Kidney capillary endothelial cell (primary cell): ENCODE measurements at regions not wholly inside any gene's neighbourhood (a gene's known extent, or its start where the extent isn't known, plus 50 kb on each side); places are given as distances from the start of the nearest gene placed in this dataset.
"Not testable (repeated sequence)": the region's sequence is repeated elsewhere in the genome, so short reads cannot be mapped to it uniquely, and the experiment has no call there.

Experiments
- DNase-seq: peaks from one replicate; pipeline ENCODE4 v3.0.0-alpha.2; 2018; ENCODE audit warnings: low spot score

GRCh38 chr20:11454966-11455799 is 462.5 kb upstream of the BTBD3 start:
- DNase-seq, result peak; percentile 90

GRCh38 chr20:11457488-11457887 is 460.2 kb upstream of the BTBD3 start:
- no peak for DNase-seq

GRCh38 chr20:11459090-11459890 is 458.4 kb upstream of the BTBD3 start:
- DNase-seq, result no peak

GRCh38 chr20:11467436-11467835 is 450.3 kb upstream of the BTBD3 start:
- no peak for DNase-seq

GRCh38 chr20:11468880-11469279 is 448.8 kb upstream of the BTBD3 start:
- DNase-seq, result no peak

GRCh38 chr20:11469795-11470435 is 447.8 kb upstream of the BTBD3 start:
- no peak for DNase-seq

- no peak for DNase-seq
These were observed 443.7 kb upstream of the BTBD3 start for GRCh38 chr20:11473983-11474382.

GRCh38 chr20:11483697-11484096 is 434.0 kb upstream of the BTBD3 start:
- DNase-seq, result no peak

- DNase-seq, result no peak
These were observed 433.2 kb upstream of the BTBD3 start for GRCh38 chr20:11484479-11484878.

- no peak for DNase-seq
These were observed 425.3 kb upstream of the BTBD3 start for GRCh38 chr20:11492386-11492785.

- DNase-seq, result no peak
These were observed 424.8 kb upstream of the BTBD3 start for GRCh38 chr20:11492846-11493245.

- no peak for DNase-seq
These were observed 421.3 kb upstream of the BTBD3 start for GRCh38 chr20:11496380-11496779.

GRCh38 chr20:11497545-11497944 is 420.1 kb upstream of the BTBD3 start:
- no peak for DNase-seq

GRCh38 chr20:11499101-11499634 is 418.5 kb upstream of the BTBD3 start:
- no peak for DNase-seq

- no peak for DNase-seq
These were observed 415.6 kb upstream of the BTBD3 start for GRCh38 chr20:11502061-11502460.

- no peak for DNase-seq
These were observed 415.0 kb upstream of the BTBD3 start for GRCh38 chr20:11502671-11503070.

GRCh38 chr20:11509776-11510175 is 407.9 kb upstream of the BTBD3 start:
- DNase-seq, result no peak

GRCh38 chr20:11511821-11512220 is 405.9 kb upstream of the BTBD3 start:
- no peak for DNase-seq

GRCh38 chr20:11513241-11513745 is 404.4 kb upstream of the BTBD3 start:
- not testable (repeated sequence) for DNase-seq

- DNase-seq, result no peak
These were observed 401.2 kb upstream of the BTBD3 start for GRCh38 chr20:11516448-11516847.

- DNase-seq, result no peak
These were observed 397.1 kb upstream of the BTBD3 start for GRCh38 chr20:11520596-11520995.
